Activated T-helper 2 cell treated with anti-CD3 and anti-CD28 coated beads, Interferon-gamma antibody, Interleukin-2, Interleukin-4, amounts not matched to agents 10 μg/mL and 5 μg/mL and 100 μg/mL, durations not matched to agents 14 hours and 24 hours and 36 hours (primary cell): ENCODE measurements at regions not wholly inside any gene's neighbourhood (a gene's known extent, or its start where the extent isn't known, plus 50 kb on each side); places are given as distances from the start of the nearest gene placed in this dataset.

Experiments used
- DNase-seq: peaks from one replicate; pipeline ENCODE4 v3.0.0; 2021; ENCODE audit warnings: low spot score
- H3K27ac Mint-ChIP-seq: one replicate; pipeline ENCODE4 v1.8.0; 2021; ENCODE audit warnings: mixed read lengths
- H3K27me3 Mint-ChIP-seq: one replicate; pipeline ENCODE4 v1.8.0; 2021; ENCODE audit warnings: low read depth, mixed read lengths
- H3K36me3 Mint-ChIP-seq: one replicate; pipeline ENCODE4 v1.8.0; 2021; ENCODE audit warnings: low read depth, mixed read lengths
- H3K4me1 Mint-ChIP-seq: one replicate; pipeline ENCODE4 v1.8.0; 2021; ENCODE audit warnings: low read depth, mixed read lengths
- H3K4me3 Mint-ChIP-seq: one replicate; pipeline ENCODE4 v1.8.0; 2021; ENCODE audit warnings: low read depth, mild to moderate bottlenecking, moderate library complexity, mixed read lengths
- H3K9me3 Mint-ChIP-seq: one replicate; pipeline ENCODE4 v1.8.0; 2021; ENCODE audit warnings: mixed read lengths
- intact Hi-C: fragments of 100-400 bp; cut with micrococcal nuclease; formaldehyde crosslinking; loops from one replicate; pipeline ENCODE4 v1.15.1; 2023

GRCh38 chr9:18129809-18130334 lies 344.1 kb upstream of the ADAMTSL1 start:
- Mint-ChIP-seq H3K4me3 (no peak overlapping the region), H3K27me3 (no peaks in the 10 kb centered on the region), H3K9me3 (no peaks in the 10 kb centered on the region), H3K36me3 (no peaks in the 10 kb centered on the region), H3K4me1 (no peaks in the 10 kb centered on the region), H3K27ac (no peak overlapping the region)
- intact Hi-C loops, result no loop called here
- no peak for DNase-seq

DNA sequence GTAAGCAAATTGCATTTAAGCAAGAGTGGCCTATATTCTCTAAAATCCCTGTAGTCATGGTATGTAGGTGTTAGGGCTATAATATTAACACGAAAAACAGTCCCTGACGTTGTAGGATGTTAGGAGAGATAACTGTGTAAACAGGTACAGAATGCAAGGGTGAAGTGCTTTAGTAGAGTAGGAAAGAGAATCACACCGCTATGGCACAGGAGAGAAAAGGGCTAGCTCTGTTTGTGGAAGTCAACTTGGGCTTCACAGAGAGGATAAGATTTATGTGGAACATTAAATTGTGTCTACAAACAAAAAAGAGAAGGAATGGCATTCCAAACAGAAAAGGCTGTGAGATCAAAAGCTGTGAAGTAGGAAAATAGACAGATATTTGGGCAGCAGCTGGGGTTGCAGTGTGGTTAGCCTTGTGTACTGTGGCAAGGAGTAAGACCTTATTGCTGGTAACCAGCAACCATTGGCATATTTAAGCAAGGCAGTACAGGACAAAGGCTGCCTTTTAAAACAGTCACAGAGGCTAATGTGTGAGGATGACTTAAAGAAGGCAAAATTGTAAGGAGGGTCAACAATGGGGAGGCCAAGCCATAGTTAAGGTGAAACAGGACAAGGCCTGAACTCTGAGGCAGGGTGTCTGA lies 337.5 kb upstream of the ADAMTSL1 start:
- no peak overlapping the region for H3K27ac Mint-ChIP-seq
- no peak for DNase-seq
- no peaks in the 10 kb centered on the region for H3K4me1 Mint-ChIP-seq
- no peaks in the 10 kb centered on the region for H3K9me3 Mint-ChIP-seq
- H3K36me3 Mint-ChIP-seq, result no peaks in the 10 kb centered on the region
- H3K4me3 Mint-ChIP-seq, result no peak overlapping the region
- no peaks in the 10 kb centered on the region for H3K27me3 Mint-ChIP-seq
- intact Hi-C loops, result no loop called here

DNA sequence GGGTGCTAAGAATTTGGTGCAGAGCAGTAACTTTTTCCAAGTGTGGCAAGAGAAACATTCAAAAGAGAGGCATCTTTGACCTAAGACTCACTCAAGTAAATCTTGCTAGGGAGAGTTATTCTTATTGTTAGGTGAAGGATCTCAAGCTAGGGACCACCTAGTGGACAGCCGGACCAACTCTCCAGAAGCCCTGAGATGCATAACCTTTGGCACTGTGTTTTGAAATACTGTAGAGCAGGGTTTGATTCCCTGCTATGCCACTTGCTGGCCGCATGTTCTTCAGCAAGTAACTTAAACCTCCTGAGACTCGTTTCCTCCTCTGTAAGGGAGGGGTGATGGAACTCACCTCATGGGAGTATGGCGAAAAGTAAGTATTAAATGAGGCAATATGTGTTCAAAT lies 336.1 kb upstream of the ADAMTSL1 start:
- no peaks in the 10 kb centered on the region for H3K27me3 Mint-ChIP-seq

DNA sequence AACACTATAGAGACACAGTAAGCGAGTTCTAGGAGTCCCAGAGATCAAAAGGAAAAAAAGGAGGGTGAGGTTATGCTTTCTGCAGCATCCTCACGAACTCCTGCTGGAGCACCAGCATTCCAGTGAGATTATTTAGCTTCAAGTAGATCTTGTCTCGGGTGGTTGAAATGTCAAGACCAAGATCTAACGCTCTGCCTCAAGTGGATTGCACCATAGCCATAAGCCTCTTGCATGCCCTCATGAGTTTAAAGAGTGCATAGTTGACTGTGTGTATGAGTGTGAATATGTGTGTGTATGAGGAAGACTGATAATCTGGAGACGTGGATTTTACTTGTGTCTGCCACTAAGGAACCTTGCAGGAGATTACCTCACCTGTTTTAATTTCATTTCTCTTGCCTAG lies 335.3 kb upstream of the ADAMTSL1 start:
- Mint-ChIP-seq H3K27me3 (no peaks in the 10 kb centered on the region), H3K4me3 (no peak overlapping the region), H3K27ac (no peak overlapping the region), H3K36me3 (no peaks in the 10 kb centered on the region), H3K9me3 (no peaks in the 10 kb centered on the region), H3K4me1 (no peaks in the 10 kb centered on the region)
- intact Hi-C loops, result no loop called here
- no peak for DNase-seq

More for the DNA sequence above, 336.1 kb upstream of the ADAMTSL1 start:
- DNase-seq, result no peak
- Mint-ChIP-seq H3K9me3 (no peaks in the 10 kb centered on the region), H3K36me3 (no peaks in the 10 kb centered on the region), H3K4me3 (no peak overlapping the region), H3K4me1 (no peaks in the 10 kb centered on the region), H3K27ac (no peak overlapping the region)
- intact Hi-C loops, result no loop called here

- no peak overlapping the region for H3K4me3 Mint-ChIP-seq
- no peak overlapping the region for H3K27ac Mint-ChIP-seq
- H3K27me3 Mint-ChIP-seq, result no peaks in the 10 kb centered on the region
- no peaks in the 10 kb centered on the region for H3K9me3 Mint-ChIP-seq
- H3K36me3 Mint-ChIP-seq, result no peaks in the 10 kb centered on the region
- intact Hi-C loops, result no loop called here
- no peak for DNase-seq
- no peaks in the 10 kb centered on the region for H3K4me1 Mint-ChIP-seq
Measured at GRCh38 chr9:18141681-18142080, 332.3 kb upstream of the ADAMTSL1 start.

DNA sequence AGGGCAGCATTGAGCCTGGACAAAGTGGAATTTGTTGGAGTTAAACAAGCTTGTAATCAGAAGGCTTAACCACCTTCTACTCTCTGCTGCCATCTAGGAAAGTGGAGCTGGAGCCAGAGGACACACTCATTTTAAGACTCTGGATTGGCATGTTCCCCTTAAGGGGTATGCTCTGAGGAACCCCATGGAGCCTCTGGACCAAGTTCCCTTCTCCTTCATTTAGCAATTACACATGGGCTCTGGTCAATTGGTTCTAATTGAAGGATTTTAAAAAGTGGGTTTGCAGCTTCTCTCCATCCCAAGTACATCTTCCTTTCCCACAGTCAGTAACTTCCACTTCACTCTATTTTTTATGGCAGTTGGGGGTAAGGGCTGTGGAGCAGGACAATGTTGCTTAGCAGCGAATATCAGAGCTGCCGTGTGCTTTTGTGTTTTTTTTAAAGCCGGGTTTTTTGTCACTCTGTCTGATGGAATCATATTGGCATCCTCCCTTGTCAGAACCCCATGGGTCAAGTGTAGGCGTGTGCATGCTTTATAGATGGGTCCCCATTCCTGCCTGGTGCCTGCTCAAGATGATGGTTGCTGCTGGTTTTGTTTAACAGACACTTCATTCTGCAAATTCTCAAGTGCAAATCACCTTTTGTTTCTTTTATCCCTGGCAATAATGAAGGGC lies 330.7 kb upstream of the ADAMTSL1 start:
- Mint-ChIP-seq H3K4me3 (no peak overlapping the region), H3K4me1 (no peaks in the 10 kb centered on the region)
- intact Hi-C loops, result no loop called here

DNA sequence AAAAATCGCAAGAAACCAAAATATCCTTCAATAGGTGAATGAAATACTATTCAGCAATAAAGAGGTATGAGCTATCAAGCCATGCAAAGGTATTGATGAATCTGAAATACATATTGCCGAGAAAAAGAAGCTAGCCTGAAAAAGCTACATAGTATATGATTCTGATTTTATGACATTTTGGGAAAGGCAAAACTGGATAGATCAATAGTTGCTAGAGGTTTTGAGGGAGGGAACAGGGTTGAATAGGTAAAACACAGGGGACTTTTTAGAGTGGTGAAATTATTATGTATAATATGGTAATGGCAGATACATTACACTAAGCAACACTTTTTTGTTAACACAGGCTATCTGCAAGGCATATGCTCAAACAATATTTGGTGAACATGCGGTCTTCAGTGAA lies 327.6 kb upstream of the ADAMTSL1 start:
- H3K4me1 Mint-ChIP-seq, result no peaks in the 10 kb centered on the region
- H3K27ac Mint-ChIP-seq, result no peak overlapping the region
- DNase-seq, result no peak
- intact Hi-C loops, result no loop called here
- no peaks in the 10 kb centered on the region for H3K36me3 Mint-ChIP-seq
- H3K27me3 Mint-ChIP-seq, result no peaks in the 10 kb centered on the region
- H3K9me3 Mint-ChIP-seq, result no peaks in the 10 kb centered on the region
- no peak overlapping the region for H3K4me3 Mint-ChIP-seq

More for the DNA sequence above, 330.7 kb upstream of the ADAMTSL1 start:
- Mint-ChIP-seq H3K27me3 (no peaks in the 10 kb centered on the region), H3K27ac (no peak overlapping the region), H3K36me3 (no peaks in the 10 kb centered on the region), H3K9me3 (no peaks in the 10 kb centered on the region)
- no peak for DNase-seq

GRCh38 chr9:18149471-18150011 lies 324.4 kb upstream of the ADAMTSL1 start:
- no peak for DNase-seq
- Mint-ChIP-seq H3K4me1 (no peaks in the 10 kb centered on the region), H3K27ac (no peak overlapping the region), H3K27me3 (no peaks in the 10 kb centered on the region), H3K9me3 (no peaks in the 10 kb centered on the region), H3K4me3 (no peak overlapping the region), H3K36me3 (no peaks in the 10 kb centered on the region)
- intact Hi-C loops, result no loop called here

DNA sequence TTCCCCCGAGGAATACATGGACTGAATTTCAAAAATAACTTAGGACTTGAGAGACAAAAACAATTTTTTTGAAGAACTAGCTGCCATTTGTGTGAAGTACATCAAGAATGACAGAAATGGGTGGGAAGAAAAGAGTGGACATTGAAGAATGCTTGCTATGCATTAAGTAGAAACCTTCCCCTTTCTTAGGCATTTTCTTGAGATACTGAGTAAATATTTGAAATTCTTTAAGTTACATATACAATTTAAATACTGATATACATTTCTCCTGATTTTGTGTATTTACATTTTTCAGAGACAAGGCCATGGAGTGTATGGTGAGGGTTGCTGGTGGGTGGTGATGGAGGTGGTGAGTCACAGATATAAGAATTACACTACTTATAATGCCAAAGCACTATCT lies 319.3 kb upstream of the ADAMTSL1 start:
- no peaks in the 10 kb centered on the region for H3K9me3 Mint-ChIP-seq
- no peaks in the 10 kb centered on the region for H3K27me3 Mint-ChIP-seq
- intact Hi-C loops, result no loop called here
- DNase-seq, result no peak
- no peaks in the 10 kb centered on the region for H3K4me1 Mint-ChIP-seq
- H3K4me3 Mint-ChIP-seq, result no peak overlapping the region
- H3K36me3 Mint-ChIP-seq, result no peaks in the 10 kb centered on the region
- H3K27ac Mint-ChIP-seq, result no peak overlapping the region

DNA sequence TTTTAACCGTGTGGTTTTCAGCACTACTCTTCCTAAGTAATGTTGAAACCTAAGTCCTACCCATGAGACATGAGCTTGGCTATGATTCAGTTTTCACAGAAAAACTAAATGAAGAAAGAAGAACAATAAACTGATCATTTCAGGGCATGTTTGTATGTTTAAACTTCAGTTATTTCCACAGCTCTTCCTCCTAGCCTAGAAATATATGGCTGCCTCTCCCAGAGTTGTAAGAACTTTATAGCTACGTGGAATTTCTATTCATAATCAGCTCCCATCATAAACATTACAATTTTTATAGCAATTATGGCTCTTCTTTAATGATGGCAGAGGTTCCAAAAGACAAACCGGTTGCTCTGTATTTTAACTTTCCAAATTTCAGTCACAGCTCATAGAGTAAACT lies 314.7 kb upstream of the ADAMTSL1 start:
- Mint-ChIP-seq H3K4me3 (no peak overlapping the region), H3K27ac (no peak overlapping the region), H3K9me3 (no peaks in the 10 kb centered on the region), H3K27me3 (no peaks in the 10 kb centered on the region), H3K36me3 (no peaks in the 10 kb centered on the region), H3K4me1 (no peaks in the 10 kb centered on the region)
- intact Hi-C loops, result no loop called here
- DNase-seq, result no peak

- H3K27me3 Mint-ChIP-seq, result no peaks in the 10 kb centered on the region
- H3K36me3 Mint-ChIP-seq, result no peaks in the 10 kb centered on the region
- H3K4me3 Mint-ChIP-seq, result no peak overlapping the region
- H3K4me1 Mint-ChIP-seq, result no peaks in the 10 kb centered on the region
- intact Hi-C loops, result no loop called here
- no peaks in the 10 kb centered on the region for H3K9me3 Mint-ChIP-seq
- no peak overlapping the region for H3K27ac Mint-ChIP-seq
- DNase-seq, result no peak
Measured at GRCh38 chr9:18163146-18163545, 310.8 kb upstream of the ADAMTSL1 start.

DNA sequence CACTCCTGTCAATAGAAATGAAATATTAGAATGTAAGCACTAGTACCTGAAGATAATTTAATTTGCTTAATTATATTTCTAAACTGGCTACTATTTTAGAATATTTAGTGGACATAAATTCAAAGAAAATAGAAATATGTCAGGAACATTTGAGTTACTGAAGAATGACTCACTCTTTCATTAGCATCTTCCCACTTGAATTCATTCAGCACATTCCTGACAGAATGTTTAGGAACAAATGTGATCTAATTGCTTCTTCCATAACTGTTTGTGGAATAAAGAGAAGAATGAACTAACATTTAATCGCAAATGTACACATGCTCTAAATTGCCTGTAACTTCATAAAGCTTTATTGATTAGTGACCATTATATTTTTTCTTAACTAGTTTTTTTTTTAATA lies 306.2 kb upstream of the ADAMTSL1 start:
- intact Hi-C loops, result no loop called here
- Mint-ChIP-seq H3K4me1 (no peaks in the 10 kb centered on the region), H3K27me3 (no peaks in the 10 kb centered on the region), H3K9me3 (no peaks in the 10 kb centered on the region), H3K4me3 (no peak overlapping the region), H3K27ac (no peak overlapping the region), H3K36me3 (no peaks in the 10 kb centered on the region)
- no peak for DNase-seq

DNA sequence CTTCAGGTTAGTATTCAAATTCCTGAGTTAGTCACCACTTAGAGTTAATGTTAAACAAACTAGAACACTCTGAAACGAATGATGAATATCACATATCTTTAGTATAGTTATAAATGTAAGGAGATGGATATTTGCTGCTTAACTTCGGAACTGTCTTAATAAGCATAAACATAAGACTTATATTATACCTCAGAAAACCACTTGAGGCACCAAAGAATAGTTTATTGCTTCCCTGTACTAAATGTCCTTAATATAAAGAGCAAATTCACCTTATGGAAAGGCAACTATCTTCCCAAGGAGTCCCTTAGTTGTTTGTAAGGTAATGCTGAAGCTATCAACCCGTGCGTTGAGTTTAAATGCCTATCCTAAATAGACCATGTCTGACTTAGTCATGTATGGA lies 300.0 kb upstream of the ADAMTSL1 start:
- Mint-ChIP-seq H3K9me3 (peaks cover 6% of the 10 kb centered on the region), H3K36me3 (no peaks in the 10 kb centered on the region), H3K4me1 (no peaks in the 10 kb centered on the region), H3K27me3 (no peaks in the 10 kb centered on the region), H3K27ac (no peak overlapping the region), H3K4me3 (no peak overlapping the region)
- DNase-seq, result no peak
- intact Hi-C loops, result no loop called here
